NB4 (cell line): ENCODE measurements at regions not wholly inside any gene's neighbourhood (a gene's known extent, or its start where the extent isn't known, plus 50 kb on each side); places are given as distances from the start of the nearest gene placed in this dataset.

Source experiments
- DNase-seq: peaks from one replicate; pipeline ENCODE4 v3.0.0; 2010; ENCODE audit warnings: low read depth
- H3K4me3 ChIP-seq: one replicate; pipeline ENCODE4 v1.5.1; 2011; ENCODE audit warnings: mild to moderate bottlenecking, low read depth, low read length, moderate library complexity
- CTCF ChIP-seq: IDR thresholded peaks from one replicate; pipeline ENCODE4 v1.5.1; 2012; ENCODE audit warnings: low read depth, low read length
- MAX ChIP-seq: IDR thresholded peaks from 2 replicates; pipeline ENCODE4 v1.6.1; 2011; ENCODE audit warnings: low read depth, low read length
- MYC ChIP-seq: IDR thresholded peaks from 2 replicates; pipeline ENCODE4 v1.6.1; 2011; ENCODE audit warnings: low read depth, low read length
- POLR2A ChIP-seq: IDR thresholded peaks from 2 replicates; pipeline ENCODE4 v1.6.1; 2011; ENCODE audit warnings: mild to moderate bottlenecking; ENCODE audit not compliant: insufficient read length; ENCODE audit errors: extremely low read depth

DNA sequence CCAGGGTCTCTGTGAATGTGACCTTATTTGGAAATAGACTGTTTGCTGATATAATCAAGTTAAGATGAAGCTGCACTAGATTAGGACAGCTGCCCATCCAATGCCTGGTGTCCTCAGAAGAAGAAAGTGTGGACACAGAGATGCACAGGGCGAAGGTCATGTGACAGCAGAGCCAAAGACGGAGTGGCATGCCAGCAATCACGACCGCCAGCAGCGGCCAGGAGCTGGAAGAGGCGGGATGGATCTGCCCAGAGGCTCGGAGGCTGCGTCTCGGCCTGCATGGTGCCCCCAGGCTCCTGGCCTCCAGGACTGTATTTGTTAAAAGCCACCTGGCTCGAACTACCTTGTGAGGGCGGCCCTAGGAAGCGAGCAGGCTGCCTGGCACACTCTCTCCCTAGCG, 76.5 kb downstream of the RFLNA start:
- no peak for DNase-seq
- TF ChIP-seq MYC (no peak), CTCF (no peak), MAX (no peak)
- no peak overlapping the region for H3K4me3 ChIP-seq

DNA sequence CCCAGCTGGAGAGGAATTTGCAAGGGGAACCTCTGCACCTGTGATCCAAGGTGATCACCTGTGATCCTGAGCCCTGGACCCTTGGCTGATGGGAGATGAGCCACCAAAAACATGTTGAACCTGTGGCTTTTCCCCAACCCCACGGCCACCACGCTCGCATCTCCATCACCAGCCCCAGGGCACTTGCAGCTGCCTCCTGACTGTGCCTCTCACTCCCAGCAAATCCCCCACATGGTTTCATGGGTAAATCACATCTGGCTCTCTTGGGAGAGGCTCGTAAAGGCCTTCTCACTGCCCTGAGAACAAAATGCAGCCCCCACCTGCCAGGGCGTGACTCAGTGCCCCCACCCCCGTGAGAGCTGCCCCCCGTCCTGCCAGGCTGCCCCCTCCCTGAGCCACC, 76.0 kb downstream of the RFLNA start:
- H3K4me3 ChIP-seq = no peak overlapping the region
- TF ChIP-seq POLR2A (no peak), CTCF (no peak), MAX (no peak), MYC (no peak)
- no peak for DNase-seq

- H3K4me3 ChIP-seq = no peak overlapping the region
- DNase-seq = no peak
- TF ChIP-seq MAX = no peak
- no peak for TF ChIP-seq POLR2A
- no peak for TF ChIP-seq MYC
- no peak for TF ChIP-seq CTCF
These were observed 75.5 kb downstream of the RFLNA start for GRCh38 chr12:124370384-124370783.

DNA sequence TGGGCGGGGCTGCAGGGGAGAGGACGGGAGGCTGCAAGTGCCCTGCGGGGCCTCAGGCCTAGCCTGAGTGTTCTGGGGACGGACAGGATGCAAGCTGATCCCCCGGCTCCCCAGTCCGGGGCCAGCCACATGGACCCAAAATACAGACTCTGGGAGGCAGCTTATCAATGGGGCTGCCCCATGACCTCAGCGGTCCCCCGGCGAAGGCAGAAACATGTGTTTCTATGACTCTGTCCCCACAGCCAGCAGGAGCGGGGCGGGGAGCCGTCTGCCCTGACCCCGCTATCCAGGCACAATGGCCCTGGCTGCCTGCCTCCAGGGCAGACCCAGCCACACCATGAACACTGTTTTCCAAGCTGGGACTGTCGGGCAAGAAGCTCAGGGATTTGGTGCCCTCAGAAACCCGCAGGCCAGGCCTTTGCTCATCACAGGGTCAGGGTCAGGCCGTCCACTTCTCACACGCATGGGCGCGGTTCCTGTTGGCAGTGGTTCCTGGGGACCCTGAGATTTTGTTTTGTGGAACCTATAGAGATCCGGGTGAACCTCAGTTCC, 75.0 kb downstream of the RFLNA start:
- no peak overlapping the region for H3K4me3 ChIP-seq
- DNase-seq = no peak
- no peak for TF ChIP-seq POLR2A
- no peak for TF ChIP-seq MYC
- no peak for TF ChIP-seq MAX
- TF ChIP-seq CTCF = no peak

DNA sequence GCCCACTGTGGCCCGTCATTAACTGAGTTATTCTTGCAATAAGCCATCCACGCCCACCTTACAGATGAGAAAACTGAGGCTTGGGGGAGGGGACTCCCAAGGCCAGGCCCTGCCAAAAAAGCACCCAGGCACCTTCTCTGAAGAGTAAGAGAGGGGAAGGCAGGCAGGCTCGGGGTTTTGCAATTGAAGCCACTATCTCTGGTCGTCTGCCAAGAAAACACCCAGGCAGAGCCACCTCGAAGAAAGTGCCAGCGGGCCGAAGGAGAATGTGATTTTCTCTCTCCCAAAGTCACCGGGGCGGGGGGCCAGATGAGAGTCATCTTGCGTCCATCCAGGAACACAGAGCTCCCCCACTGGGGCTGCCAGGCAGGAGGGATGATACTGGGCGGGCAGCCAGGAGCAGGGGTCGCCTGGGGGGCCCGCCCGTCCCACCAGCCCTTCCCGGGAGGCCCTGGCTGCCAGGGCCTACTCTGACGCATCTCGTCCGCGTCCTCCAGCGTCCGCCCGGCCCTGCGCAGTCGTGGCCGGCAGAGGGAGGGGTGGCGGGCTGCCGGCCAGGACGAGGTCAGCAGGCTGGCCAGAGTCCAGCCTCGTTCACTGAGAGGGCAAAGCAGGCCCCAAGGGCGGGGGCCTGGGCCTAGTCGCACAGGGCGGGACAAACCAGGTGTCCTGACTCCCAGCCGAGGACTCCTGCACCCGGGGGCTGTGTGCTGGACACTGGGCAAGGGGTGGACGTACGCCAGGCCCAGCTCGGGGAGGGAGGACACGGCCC, 74.3 kb downstream of the RFLNA start:
- TF ChIP-seq MYC (no peak), CTCF (no peak), MAX (no peak), POLR2A (no peak)
- no peak overlapping the region for H3K4me3 ChIP-seq
- no peak for DNase-seq
